Tongue (tissue), 1 donor: ENCODE measurements at regions not wholly inside any gene's neighbourhood (a gene's known extent, or its start where the extent isn't known, plus 50 kb on each side); places are given as distances from the start of the nearest gene placed in this dataset.

Source experiments
- DNase-seq: peaks from one replicate; pipeline ENCODE4 v3.0.0-alpha.2; 2015

GRCh38 chr5:2023196-2023595 is 140.5 kb upstream of the IRX4 start:
- DNase-seq = no peak

- DNase-seq = no peak
These were observed 139.7 kb upstream of the IRX4 start for GRCh38 chr5:2022436-2022835.

GRCh38 chr5:2021484-2022176 is 138.9 kb upstream of the IRX4 start:
- DNase-seq = no peak

GRCh38 chr5:2020730-2021129 is 138.0 kb upstream of the IRX4 start:
- no peak for DNase-seq

- DNase-seq = no peak
These were observed 137.0 kb upstream of the IRX4 start for GRCh38 chr5:2019716-2020115.

DNA sequence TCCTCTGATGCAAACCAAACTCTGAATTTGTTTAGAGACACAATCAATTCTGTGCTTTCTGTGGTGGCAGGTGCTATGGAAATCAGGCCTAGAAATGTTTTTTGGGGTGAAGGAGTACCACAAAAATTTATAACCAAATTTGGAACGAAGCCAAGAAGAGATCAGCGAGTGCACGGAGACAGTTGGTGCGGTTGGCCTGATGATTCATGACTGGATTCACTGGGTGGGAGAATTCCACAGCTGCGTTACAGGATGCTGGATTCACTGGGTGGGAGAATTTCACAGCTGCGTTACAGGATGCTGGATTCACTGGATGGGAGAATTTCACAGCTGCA is 135.6 kb upstream of the IRX4 start:
- no peak for DNase-seq

- DNase-seq = peak; percentile 21
These were observed 135.0 kb upstream of the IRX4 start for GRCh38 chr5:2017540-2018389.

DNA sequence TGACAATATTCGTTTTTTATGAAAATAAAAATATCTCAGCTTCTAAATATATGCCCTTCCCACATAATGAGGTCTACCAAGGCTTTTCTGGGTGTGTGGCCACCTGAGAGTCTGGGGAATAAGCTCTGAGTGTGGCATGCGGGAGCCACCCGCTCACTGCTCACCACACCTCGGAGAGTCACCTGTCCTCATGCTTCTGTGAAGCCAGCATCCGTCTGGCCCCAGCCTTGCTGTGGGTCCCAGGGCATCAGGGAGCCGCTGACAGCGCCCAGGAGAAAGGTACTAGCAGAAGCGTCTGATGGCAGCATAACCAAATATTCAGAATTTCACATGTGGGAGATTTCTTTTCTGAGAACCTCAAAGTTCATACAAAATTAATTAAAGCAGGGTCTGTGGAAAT is 133.2 kb upstream of the IRX4 start:
- DNase-seq = no peak

- no peak for DNase-seq
These were observed 132.6 kb upstream of the IRX4 start for GRCh38 chr5:2015124-2015848.

GRCh38 chr5:2014058-2014610 is 131.4 kb upstream of the IRX4 start:
- peak; percentile 38 for DNase-seq

DNA sequence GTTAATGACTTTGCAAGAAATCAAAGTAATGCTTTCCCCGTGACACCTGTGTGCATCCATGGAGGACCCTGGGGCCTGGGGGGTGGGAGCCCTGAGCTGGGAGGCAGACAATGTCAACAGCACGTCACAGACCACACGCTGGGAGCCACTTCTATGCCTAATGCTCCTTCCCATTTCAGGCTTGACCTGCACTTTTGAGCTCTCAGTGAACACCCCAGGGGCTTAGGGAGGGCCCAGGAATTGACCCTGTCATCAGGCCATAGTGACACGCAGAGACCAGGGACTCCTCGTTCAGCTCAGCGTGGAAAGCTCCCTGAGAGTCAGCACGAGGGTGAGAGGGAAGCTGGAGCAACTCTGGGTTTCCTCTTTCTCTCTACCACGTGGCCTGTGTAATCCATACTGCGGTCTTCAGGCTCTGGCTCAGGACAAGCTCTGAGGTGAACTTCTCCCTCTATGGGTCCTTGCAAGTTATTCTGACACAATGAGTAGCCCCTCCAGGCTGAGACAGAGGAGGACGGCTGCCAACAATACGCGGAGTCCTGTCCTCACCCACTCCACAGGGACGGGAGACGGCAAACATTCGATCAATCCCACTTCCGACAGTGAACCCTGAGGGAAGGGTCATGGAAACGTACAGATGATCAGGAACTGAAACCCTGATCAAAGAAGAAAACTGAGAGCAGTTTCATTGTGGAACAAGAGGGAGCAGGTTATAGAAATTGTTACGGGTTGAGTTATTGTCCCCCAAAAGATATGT is 130.8 kb upstream of the IRX4 start:
- peak; percentile 14 for DNase-seq

GRCh38 chr5:2012885-2013284 is 130.2 kb upstream of the IRX4 start:
- no peak for DNase-seq

GRCh38 chr5:2011481-2012411 is 129.0 kb upstream of the IRX4 start:
- DNase-seq = no peak

- no peak for DNase-seq
These were observed 128.2 kb upstream of the IRX4 start for GRCh38 chr5:2010940-2011339.

DNA sequence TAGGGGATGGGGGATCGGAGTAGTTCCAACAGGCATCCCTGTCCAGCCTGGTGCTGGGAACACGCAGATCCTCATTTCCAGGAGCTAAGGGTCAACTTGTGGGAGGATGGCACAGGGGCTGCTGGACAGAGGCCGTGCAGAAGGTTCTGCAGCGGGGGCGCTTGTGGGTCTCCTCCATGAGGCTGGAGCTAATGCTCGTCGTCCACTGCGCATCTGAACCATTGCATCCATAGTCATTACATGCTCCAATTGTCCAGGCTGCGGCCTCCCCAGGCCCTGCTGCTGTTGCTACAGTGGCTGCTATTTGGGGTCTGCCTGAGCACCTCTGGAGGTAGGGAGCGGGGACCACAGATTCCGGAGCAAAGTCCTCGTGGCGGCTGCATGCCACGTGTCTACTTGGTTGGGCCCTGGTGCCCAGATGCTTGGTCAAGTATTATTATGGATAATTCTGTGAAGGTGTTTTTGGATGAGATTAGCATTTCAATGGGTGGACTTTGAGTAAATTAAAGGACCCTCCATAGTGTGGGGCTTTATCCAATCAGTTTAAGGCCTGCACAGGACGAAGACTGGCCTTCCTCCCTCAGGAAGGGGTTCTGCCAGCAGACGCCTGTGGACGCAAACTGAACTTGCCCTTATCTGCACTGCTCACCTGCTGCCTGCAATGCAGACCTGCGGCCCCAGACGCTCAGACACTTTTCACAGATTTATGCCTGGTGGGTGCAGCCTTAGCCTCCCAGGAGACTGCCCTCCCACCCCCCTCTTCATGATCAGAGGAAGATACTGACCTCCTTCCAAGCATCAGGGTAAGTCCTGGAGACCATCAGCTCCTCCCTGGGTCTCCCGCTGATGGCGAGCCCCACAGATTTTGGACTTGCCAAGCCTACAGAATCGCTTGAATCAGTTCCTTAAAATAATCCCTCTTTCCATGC is 127.5 kb upstream of the IRX4 start:
- no peak for DNase-seq

DNA sequence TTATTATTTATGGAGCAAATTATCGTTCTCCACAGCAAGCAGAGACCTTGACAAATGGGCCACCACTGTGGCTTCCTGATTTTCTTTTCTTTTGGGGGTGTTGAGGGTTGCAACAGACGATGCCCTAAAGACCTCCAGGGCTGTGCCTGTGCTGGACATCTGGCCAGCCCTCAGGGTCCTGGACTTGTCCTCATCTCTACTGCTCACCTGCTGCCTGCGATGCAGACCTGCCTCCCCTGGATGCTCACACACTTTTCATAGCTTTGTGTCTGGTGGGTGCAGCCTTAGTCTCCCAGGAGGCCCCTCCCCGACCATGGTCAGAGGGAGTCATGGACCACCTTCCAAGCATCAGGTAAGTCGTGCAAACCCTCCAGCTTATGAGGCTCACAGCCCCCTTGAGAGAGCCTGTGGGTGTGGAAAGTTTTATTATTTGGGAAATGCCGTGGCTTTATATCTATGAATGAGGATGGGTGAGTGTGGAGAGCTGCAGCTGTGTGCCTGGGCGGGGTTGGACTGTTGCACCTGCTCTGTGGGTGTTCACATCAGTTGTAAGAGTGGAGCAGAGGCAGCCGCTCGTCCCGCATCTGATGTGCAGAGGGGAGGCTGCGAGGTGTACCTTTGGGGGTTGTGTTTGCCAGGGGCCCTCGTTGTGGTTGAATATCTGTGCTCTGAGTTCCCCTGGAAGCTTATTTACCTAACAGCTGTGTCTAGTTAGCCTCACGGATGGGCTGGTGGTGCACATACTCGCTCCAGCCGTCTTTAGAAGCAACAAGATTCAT is 126.3 kb upstream of the IRX4 start:
- DNase-seq = peak; percentile 57

- DNase-seq = peak; percentile 60
These were observed 125.3 kb upstream of the IRX4 start for GRCh38 chr5:2007878-2008501.

DNA sequence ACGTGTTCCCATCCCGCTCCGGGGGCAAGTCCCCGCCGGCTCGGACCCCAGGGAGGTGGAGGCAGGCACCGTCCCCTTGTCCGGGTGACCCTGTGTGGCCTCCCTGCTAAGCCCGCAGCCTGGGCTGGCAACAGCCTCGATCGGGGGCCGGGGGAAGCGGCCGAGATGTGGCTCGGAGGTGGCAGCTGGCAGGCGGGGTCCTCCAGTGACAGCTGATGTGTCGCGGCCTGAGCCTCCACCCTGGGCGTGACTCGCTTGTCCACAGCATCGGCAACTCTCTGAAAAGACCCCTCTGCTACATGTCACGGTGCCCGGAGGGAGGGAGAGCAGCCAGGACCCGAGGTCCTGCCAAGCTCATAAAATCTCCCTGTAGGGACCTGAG is 124.8 kb upstream of the IRX4 start:
- peak; percentile 53 for DNase-seq

DNA sequence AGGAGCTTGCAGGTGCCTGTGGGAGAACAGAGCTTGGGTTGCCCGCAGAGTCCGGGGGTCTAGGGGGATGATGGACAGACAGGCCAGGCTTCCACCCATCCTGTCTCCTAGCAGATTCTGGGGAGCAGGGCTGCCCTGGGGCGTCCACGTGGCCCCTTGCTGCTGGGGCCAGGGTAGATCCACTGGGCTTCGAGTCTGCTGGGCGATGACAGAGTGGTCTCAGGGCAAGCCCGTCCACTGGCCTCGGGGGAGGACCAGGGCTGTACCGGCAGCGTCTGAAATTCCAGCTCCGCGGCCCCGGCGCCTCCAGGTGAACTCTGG is 124.2 kb upstream of the IRX4 start:
- DNase-seq = no peak
